ENCODE measurements at regions not wholly inside any gene's neighbourhood (a gene's known extent, or its start where the extent isn't known, plus 50 kb on each side); places are given as distances from the start of the nearest gene placed in this dataset.

DNA sequence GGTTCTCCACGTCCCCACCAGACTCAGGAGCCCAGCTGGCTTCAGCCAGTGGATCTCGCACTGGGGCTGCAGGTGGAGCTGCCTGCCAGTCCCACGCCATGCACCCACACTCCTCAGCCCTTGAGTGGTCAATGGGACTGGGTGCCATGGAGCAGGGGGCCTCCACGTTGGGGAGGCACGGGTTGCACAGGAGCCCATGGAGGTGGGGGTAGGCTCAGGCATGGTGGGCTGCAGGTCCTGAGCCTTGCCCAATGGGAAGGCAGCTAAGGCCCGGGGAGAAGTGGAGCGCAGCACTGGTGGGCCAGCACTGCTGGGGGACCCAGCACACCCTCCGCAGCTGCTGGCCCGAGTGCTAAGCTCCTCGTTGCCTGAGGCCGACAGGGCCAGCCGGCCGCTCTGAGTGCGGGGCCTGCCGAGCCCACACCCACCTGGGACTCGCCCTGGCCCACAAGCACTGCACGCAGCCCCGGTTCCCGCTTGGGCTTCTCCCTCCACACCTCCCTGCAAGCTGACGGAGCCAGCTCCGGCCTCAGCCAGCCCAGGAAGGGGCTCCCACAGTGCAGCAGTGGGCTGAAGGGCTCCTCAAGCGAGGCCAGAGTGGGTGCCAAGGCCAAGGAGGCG lies 258.5 kb upstream of the PDGFD start (continued):
- TF ChIP-seq RFX5 (IDR thresholded peaks at IDR 0.05; ENCODE audit: borderline replicate concordance, low read depth, low read length) (no peak), SIN3A (conservative IDR thresholded peaks at IDR 0.05 in 1 of 2, IDR thresholded peaks at IDR 0.05 in 1 of 2; ENCODE audit: low read depth in 1 of 2, low read length in 2 of 2) (no peak)

Data from H1 (cell line).